Erythroblast (primary cell): ENCODE measurements at regions not wholly inside any gene's neighbourhood (a gene's known extent, or its start where the extent isn't known, plus 50 kb on each side); places are given as distances from the start of the nearest gene placed in this dataset.

Experiments
- GATA1 ChIP-seq: IDR thresholded peaks from 2 replicates; pipeline ENCODE4 v1.6.1; 2011; ENCODE audit warnings: low read depth, mild to moderate bottlenecking, control low read depth, low read length, moderate library complexity
- POLR2A ChIP-seq: IDR thresholded peaks from 2 replicates; pipeline ENCODE4 v1.6.1; 2011; ENCODE audit warnings: mild to moderate bottlenecking, low read length

GRCh38 chr2:133894429-133894828 is 326.2 kb upstream of the NCKAP5 start:
- no peak for TF ChIP-seq POLR2A
- TF ChIP-seq GATA1: no peak
